ENCODE measurements at regions not wholly inside any gene's neighbourhood (a gene's known extent, or its start where the extent isn't known, plus 50 kb on each side); places are given as distances from the start of the nearest gene placed in this dataset.

DNA sequence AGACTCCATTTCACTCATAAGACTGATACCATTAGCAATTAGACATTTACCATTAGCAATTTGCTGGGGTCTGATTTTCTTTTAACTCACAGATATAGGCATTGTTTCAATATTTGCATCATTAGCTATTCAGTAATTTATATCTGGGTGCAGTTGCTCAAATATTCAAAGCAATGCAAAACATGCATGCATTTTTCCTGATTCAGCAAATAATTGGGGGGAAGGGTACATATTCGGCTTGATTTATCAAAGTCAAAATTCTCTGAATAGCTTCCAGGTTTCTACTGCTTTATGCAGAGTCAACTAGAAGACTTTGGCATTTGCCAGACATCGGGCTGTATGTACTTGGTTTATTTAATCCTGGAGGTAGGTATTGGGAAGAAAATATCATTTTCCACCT, 315.6 kb upstream of the NR2F2 start:
- DNase-seq = no peak

DNA sequence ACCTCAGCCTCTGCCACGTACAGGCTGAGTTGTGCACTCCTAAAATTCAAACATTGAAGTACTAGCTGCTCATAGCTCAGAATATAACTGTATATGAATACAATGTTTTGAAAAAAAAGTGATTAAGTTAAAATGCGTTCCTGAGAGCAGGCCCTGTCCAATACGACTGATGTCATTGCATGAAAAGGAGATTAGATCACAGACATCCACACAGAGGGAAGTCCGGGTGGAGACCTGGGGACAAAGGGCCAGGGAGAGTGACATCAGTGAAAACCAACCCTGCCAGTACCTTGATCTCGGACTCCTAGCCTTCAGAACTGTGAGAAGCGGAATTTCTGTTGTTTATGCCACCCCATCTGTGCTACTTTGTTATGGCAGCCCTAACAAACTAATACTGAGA, 311.4 kb upstream of the NR2F2 start:
- DNase-seq = no peak

DNA sequence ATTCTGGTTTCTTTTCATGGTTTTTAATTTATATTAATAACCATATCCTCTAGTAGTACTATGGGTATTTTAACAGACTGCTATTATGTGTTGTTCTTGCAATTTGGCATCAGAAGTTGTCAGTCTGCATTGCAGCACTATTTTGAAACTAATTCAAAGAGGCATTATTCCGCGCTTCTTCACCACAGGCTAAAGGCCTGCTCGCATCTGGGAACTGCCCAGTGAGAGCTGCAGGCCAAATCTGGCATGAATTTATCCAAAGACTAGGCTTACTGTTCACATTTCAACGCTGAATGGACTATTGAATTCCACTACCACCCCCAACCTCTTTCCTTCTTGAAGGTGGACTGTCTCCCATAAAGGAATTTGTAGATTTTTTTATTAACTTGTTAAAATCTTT, 310.4 kb upstream of the NR2F2 start:
- no peak for DNase-seq

DNA sequence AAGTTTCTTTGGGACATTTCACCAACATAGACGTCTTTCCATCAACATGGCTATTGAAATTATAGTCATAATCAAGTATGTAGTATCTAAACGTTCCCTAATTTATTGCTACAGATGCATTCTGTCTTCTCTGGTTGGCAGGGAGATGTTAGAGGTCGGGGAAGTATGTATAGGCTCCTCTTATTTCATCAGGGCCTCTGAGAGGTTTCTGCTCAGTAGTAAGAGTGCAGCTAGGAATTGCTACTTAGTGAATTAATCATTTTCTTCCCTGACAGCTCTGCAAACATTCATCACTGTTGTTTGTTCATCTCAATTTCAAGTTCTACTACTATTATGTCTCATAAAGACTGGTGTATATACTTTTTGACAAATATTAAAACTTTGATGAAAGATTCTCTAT, 309.7 kb upstream of the NR2F2 start:
- DNase-seq = no peak

DNA sequence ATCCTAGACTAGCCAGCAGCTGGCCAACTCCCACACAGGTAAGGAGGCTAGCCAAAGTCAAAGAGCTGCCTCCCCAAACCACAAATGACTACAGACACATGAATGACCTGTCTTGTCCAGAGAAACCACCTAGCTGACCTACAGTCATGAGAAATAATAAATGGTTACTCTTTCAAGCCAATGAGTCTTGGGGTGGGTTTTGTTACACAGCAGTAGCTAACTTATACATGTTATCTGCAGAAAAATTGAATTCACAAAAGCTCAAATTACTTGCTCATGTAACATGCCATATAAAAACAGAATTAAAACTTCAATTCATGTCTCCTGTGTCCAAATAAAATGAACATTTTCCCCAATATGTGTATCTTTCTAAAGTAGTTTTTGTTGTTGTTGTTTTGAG, 307.4 kb upstream of the NR2F2 start:
- no peak for DNase-seq

DNA sequence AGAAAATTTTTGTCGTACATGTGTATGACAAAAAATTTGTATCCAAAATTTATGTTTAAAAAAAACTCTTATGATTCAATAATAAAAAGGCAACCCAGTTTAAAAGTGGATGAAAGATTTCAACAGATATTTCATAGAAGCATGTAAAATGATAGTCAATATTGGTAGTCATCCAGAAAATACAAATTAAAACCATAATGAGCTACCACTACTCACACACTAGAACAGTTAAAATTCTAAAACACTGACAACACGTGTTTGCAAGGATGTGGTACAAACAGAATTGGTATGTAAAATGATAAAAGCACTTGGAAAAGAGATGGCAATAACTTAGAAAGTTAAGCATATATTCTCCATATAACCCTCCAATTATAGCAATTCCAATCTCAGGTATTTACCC, 303.0 kb upstream of the NR2F2 start:
- DNase-seq = no peak

DNA sequence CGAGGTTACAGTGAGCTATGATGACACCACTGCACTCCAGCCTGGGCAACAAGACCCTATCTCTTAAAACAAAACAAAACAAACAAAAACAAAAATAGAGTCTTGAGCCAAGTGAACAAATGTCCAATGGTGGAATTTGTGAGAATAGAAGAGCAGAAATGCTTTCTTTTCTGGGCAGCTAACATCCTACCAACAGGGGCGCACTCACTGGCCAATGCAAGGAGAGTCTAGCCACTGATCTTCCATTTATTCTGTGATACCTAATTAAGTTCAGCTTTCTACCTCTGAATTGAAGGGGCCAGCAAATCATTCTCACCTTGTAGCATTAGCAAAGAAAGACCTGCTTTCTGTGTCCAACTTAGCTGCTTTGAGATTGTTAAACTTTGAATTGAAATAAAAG, 301.9 kb upstream of the NR2F2 start:
- no peak for DNase-seq

DNA sequence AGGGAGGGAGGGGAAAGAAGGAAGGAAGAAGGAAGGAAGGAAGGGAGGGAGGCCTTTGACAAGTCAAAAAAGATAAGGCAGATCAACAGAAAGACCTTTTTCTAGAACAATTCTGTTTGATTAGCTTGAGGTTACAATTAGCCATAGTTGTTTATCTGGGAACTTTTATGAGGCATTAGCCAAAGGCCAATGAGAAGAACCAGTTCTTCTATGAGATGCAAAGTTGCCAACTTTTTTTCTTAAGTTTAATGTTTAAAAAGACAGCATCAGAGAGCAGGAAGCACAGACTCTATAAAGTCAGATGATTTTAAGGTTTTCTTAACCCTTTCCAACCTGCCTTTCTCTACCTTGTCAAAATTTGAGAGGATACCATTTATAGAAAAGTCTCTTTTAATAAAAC, 301.3 kb upstream of the NR2F2 start:
- DNase-seq = no peak

DNA sequence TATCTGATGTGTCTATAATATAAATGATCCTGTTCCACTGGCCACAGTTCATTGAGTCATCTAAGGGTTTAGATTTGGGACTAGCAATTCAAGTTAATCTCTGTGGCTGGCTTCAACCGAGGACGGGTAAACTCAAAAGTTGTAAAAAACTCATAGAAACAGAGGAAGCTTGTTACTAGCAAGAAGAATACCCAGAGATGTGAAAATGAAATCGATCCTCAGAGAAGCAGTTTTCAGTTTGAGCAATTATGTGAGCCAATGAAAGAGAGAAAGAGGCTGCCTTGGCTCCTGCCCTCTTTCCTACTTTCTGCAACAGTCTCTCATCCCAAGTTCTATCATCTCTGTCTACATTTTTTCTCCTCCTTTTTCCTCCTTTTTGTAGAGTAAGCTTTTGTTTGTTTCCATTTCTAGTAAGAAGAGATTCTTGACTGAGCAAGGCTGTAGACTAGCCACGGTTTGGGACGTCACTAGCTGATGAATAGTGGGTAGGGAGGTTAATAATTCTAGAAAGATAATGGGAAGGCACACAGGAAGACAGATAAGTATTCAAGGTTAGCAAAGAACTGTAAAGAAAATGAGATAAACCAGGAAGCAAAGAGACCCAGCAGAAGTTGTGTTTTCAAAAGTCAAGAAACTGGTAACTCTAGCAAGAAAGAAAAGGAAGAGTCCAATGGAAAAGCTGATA, 298.9 kb upstream of the NR2F2 start:
- no peak for DNase-seq

DNA sequence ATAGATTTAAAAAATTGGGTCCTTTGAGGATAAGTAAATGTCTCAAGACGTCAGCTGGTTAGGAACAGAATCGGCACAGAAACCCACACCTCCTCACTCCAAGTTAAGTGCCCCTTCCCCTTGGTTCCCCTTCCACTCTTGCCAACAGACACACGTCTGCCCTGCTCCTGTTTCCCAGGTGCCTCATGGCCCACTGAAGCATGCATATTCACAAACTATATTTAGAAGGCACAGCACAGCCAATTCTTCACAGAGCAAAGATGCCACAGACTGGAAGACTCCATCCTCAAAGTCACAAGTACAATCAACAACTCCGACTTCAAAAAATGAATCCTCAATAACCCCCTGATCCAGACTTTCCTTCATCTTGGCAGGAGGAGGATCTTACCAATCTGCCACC, 295.4 kb upstream of the NR2F2 start:
- no peak for DNase-seq

DNA sequence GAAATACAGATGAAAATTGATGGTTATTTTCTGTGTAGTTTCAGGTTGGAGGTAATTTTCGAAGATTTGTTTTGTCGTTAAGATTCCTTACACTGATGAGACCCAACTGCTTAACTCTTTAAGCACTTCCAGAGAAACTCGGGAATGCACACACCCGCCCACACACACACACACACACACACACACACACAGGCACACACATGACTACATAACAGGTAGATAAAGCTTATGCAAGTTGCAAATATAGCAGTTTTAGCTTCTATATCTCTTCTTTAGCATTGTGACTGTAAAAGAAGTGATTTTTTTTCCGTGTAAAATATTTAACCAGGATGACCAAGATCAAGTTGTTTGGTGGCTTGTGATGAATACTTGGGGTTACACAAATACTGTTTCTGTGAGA, 294.9 kb upstream of the NR2F2 start:
- no peak for DNase-seq

DNA sequence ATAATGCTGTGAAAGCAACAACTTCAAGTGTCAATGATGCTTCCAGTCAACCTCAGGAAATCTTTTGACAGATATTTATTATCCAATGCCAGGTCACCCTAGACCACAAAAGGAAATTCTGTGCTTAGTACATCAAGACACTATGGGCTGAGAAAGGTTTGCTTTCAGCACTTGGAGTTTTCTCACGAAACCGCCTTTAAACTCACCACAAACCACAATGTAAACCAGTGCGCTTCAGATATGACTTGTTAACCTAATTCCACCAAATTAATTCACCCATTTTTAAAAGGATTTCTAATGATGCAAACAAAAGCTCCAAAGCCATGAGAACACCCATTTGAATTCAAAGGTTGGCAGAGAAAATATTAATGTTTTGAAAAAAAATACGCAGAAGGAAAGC, 292.9 kb upstream of the NR2F2 start:
- DNase-seq = no peak

DNA sequence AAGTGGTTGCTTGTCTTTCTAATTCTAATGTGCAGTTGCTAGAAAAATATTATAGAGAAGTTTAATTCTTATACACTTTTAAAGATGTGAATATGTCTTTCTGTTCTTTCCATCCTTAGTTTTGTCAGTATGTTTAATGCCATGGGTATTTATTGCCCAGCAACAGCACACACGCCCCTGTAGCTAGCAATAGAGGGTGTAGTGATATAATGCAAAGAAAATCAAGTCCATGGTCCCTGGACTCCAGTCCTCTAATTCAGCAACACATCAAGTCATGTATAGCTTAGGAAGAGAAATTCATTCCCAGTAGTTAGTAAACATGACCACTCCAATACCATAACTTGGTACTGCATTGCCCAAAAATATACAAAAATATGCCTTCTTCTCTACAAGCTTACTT, 292.4 kb upstream of the NR2F2 start:
- DNase-seq = no peak

DNA sequence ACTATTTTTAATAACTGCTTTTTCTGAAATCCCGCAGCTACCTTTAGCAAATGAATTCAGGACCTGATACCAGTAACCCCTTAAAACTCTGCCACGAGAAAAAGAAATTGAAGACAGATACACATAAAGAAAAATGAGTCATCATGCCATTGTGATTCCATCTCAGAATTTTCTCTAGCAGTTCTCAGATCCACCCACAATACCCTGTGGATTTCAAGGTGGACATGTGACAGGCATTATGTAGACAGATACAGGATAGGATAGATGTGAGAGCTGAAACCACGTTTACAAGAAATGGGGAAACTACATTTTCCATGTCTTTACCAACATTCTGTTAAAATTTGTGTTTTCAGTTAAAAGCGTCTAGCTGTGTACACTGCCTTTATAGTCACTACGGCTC, 291.9 kb upstream of the NR2F2 start:
- DNase-seq = no peak

DNA sequence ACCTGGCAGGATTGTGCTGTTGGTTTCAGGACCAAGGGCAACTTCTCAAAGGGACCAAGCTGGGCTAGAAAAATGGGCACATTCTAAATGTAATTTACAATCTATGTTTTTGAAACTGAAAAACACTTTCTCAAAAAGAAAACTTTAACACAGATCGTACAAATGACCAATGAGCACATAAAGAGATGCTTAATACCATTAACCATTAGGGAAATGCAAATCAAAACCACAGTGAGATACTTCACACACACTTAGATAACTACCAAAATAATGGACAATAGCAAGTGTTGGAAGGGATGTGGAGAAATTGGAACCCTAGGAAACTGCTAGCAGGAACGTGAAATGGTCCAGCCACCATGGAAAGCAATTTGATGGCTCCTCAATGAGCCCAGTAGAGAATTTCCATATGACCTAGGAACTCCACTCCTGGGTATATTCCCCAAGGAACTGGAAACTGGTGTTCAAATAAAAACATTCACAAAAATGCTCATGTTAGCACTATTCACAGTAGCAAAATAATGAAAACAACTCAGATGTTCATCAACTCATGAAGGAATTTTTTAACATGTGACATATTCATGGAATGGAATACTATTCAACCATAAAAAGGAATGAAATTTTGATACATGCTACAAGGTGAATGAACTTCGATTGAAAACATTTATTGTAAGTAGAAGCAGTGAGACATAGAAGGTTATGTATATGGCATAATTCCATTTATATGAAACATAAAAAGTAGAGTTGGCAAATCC, 288.3 kb upstream of the NR2F2 start:
- no peak for DNase-seq

DNA sequence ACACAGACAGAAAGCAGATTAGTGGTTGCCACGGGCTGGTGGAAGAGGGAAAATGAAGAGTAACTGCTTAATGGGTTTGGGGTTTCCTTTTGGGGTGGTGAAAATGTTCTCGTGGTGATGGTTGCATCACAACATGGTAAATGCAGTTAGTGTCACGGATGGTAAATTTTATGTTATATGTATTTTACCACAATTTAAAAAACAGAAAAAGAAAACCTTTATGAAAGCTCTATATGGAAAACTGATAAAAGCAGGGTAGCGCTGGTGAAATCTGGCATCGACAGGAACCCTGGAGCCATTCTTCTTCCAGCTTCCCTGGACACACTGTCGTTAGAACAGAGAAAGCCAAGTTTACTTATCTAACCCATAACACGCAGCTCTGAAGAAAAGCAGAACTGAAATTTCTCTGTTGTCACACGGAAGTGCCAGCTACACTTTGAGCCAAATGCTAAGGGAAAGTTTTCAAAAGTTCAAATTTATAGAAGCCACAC, 287.7 kb upstream of the NR2F2 start:
- no peak for DNase-seq

DNA sequence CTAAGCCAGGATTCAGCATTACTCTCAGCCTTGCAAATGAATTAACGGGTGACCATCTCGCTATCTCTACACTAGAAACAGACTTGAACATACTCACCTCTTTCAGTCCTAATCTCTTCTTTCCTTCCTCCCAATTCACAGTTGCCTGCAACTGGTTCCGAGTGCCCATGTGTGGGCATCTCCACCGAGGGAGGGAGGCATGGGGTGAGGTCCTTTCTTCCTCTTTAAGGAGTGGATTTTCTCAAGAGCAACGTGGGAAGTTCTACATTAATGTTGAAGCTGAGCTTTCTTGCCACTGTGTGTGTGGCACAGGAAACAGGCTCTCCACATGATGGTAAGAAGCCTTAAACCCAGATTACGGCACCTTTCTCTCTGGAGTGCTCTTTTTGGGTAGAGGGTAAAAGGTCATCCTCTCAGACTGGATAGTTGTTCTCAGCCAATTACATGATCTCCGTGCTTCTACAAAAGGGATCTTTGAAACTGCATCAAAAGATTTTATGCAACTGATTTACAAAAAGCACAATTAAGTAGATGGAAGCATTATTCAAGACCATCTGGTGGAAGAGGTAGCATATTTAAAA, 286.8 kb upstream of the NR2F2 start:
- no peak for DNase-seq

DNA sequence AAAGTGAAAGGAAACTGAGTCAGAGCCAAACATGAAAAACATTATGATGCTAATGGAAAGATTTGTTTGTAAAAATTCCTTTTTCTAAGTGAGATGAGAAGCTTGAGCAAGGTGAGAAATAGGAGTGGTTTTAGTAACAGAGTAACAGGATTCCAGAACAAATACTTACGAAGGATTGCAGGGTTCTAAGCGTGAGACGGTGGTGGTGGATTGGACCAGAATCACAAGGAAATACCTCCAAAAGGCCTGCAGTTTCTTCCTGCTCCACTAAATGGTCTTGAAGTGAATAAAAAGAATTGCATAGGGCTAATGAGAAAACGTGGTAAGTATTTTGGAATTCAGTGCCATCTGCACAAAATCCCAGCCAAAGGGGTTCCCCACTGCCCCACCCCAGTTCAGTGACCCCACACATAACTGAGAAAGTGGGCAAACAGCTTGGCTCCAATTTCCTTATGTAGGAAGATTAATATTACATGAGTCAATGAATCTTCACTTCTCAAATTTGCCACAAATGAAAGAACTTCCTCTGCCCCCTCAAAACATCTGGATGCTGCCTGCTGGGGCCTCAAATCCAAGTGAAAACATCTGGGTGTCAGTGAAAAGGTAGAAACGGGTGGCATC, 283.8 kb upstream of the NR2F2 start:
- no peak for DNase-seq

DNA sequence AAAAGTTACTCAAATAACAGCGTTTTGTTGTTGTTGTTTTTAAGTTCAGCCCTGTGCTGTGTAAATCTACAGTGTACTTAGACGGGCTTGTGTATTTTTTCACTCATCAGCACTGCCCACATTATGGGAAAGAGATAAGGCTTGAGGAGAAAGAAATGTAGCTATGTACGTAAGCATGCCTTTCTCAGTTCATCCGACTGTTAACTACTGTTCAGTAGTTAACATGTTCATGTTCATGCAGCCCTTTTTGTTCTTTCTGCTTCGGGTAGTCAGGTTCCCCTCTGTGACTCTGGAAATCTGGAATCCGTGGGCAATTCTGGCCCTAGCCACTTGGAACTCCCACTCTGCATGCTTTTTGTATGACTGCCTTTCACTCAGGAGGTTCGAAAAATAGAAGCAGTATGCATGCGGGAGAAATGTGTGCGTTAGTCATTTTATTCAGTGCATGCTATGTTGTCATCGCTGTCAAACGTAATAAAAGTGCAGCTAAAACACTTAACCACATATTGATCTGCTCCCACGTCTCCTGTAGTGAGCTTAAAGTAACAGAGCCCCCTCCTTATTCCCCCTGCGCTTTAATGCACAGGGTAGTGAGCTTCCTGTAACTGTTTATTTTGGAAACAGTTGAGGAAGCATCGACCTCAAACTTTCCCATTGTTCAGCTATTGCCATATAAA, 283.1 kb upstream of the NR2F2 start:
- DNase-seq = no peak

DNA sequence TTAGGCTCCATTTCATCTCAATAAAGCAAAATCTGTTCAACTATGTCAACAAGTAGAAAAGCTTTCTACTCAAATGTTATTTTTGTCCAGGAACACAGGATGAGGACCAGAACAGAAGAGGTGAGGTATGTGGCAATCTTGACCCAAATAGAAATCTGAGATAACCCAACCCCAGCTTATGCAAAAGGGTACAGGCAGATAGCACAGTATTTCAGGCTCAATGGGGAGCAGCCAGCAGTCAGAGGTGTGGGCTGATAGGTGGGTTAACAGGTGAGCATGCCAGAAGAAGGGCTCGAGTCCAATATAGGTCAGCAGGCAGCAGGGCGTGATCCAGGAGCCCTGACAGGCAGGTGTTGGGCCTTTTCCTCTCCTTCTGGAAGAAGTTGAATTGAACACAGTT, 281.2 kb upstream of the NR2F2 start:
- no peak for DNase-seq

DNA sequence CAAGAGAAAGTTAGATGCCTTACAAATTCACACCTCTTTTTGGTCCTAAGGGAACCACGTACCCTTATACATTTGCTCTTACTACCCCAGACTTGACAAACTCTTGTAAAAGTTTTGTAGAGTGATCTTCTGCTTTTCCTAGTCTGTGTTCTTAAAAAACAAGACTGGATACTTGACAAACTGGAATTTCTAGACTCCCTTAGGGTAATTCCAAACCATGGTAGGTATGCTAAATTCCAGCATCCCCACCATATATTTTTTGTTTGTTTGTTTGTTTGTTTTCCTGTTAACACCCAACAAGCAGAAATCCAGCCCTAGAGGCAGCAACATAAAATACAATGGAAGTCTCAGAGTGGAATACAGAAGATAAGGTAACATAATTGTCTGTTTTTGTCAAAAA, 280.7 kb upstream of the NR2F2 start:
- no peak for DNase-seq

DNA sequence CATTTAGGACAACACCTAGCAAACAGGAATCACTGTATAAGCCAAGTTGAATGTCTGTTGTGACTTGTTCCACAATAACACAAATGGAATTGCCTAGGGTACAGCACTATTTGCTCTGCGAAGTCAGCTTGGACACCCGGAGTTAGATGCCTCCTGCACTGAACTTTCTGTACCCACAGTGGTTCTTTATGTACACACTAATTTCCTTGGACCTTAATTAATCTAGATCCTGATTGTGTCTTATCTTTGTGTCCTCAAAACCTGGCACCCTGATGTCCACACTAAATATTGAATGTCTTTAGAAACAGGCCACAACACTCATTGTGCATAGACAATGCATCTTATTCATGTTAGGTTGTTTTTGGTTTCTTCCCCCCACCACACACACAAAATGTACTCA, 278.9 kb upstream of the NR2F2 start:
- DNase-seq = no peak

DNA sequence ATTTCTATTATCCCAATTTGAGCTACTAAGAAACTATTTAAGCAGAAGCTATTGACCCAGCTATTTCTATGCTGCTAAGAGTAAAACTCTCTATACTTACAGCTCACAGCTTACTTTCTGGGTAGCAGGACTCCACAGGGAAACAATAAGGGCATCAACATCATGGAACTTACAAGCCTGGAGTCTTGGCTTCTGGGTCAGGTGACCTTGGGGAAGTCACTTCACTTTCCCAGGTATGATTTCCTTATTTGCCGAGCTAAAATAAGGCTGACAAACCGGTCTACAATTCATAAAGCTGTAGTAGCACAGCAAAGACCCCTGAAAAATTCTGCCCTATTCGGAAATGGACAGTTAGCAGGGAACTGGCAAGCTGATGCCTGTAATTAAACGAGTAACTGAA, 278.3 kb upstream of the NR2F2 start:
- no peak for DNase-seq

Measured in NCI-H146 (cell line).